Type B pancreatic cell (in vitro differentiated cells): ENCODE measurements at regions not wholly inside any gene's neighbourhood (a gene's known extent, or its start where the extent isn't known, plus 50 kb on each side); places are given as distances from the start of the nearest gene placed in this dataset.
"Not testable (repeated sequence)": the region's sequence is repeated elsewhere in the genome, so short reads cannot be mapped to it uniquely, and the experiment has no call there.

ENCODE experiments used
- DNase-seq: peaks from one replicate; pipeline ENCODE4 v3.0.0; 2021; ENCODE audit warnings: mixed read lengths; ENCODE audit not compliant: unreplicated experiment; ENCODE audit errors: extremely low spot score
- H3K27ac Mint-ChIP-seq: 2 replicates; pipeline ENCODE4 v1.8.0; 2021; ENCODE audit warnings: mild to moderate bottlenecking, mixed read lengths
- H3K27me3 Mint-ChIP-seq: 2 replicates; pipeline ENCODE4 v1.8.0; 2021; ENCODE audit warnings: mixed read lengths
- H3K36me3 Mint-ChIP-seq: 2 replicates; pipeline ENCODE4 v1.8.0; 2021; ENCODE audit warnings: mixed read lengths
- H3K4me1 Mint-ChIP-seq: one replicate; pipeline ENCODE4 v1.8.0; 2021; ENCODE audit warnings: mixed read lengths; ENCODE audit not compliant: unreplicated experiment
- H3K4me3 Mint-ChIP-seq: 2 replicates; pipeline ENCODE4 v1.8.0; 2021; ENCODE audit warnings: mild to moderate bottlenecking, mixed read lengths
- H3K9me3 Mint-ChIP-seq: 2 replicates; pipeline ENCODE4 v1.8.0; 2021; ENCODE audit warnings: mixed read lengths
- TF ChIP-seq, protein P1 (sequence below): fragments of 200-600 bp; sonication (generic); conservative IDR thresholded peaks from 2 replicates; pipeline ENCODE4 v1.5.0; 2021; ENCODE audit warnings: antibody characterized with exemption, mild to moderate bottlenecking

DNA sequence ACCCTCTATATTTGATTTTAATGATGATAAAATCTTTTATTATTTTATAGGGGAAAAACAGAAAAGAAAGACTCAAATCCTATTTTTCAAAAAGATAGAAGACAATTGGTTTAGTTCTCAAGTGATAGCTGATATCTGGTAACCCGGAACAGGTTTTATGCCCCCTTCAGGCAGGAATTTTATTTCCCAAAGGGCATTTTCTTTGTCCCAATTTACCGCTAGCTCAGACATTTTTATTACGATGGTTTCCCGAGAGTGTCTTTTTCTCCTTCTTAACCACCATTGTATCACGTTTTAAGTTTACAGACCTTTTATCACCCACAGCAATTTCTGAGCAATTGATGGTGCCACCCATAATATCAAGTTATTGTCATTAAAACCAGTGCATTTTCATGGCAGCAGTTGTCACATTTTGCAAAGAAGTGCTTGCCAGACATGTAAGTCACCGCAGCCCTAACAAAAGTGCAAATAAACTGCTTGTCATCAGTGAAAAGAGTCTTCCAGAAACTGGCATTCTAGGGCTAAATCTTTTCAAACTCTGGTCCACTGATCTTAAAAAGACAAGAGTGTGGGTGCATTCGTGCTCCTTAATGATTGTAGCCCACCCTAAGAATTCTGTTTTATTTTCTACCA lies 204.8 kb upstream of the VCX start:
- peaks cover 8% of the 10 kb centered on the region for H3K9me3 Mint-ChIP-seq
- TF ChIP-seq, protein P1, sequence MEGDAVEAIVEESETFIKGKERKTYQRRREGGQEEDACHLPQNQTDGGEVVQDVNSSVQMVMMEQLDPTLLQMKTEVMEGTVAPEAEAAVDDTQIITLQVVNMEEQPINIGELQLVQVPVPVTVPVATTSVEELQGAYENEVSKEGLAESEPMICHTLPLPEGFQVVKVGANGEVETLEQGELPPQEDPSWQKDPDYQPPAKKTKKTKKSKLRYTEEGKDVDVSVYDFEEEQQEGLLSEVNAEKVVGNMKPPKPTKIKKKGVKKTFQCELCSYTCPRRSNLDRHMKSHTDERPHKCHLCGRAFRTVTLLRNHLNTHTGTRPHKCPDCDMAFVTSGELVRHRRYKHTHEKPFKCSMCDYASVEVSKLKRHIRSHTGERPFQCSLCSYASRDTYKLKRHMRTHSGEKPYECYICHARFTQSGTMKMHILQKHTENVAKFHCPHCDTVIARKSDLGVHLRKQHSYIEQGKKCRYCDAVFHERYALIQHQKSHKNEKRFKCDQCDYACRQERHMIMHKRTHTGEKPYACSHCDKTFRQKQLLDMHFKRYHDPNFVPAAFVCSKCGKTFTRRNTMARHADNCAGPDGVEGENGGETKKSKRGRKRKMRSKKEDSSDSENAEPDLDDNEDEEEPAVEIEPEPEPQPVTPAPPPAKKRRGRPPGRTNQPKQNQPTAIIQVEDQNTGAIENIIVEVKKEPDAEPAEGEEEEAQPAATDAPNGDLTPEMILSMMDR: peak; percentile 58
- no peak overlapping the region for H3K27ac Mint-ChIP-seq
- no peaks in the 10 kb centered on the region for H3K4me1 Mint-ChIP-seq
- no peak for DNase-seq
- no peaks in the 10 kb centered on the region for H3K27me3 Mint-ChIP-seq
- H3K36me3 Mint-ChIP-seq: no peaks in the 10 kb centered on the region
- H3K4me3 Mint-ChIP-seq: no peak overlapping the region

DNA sequence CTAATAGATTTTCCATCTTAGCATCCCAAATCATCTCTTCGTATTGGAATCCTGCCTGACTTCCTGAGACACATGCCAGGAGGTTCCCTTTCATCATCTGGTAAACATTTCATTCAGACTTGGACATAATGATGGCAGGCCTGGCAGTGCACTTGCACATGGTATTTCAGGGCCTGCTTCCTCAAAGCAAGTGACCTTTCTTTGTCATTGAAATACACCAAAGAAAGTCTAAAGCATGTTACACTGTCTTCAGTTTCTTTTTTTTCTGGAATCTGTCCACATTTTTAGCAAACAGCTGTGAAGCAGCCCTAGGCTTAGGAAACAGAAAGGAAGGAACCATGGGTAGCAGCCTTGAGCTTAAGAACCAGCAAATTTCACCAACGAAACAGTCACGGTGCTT lies 205.9 kb upstream of the VCX start:
- Mint-ChIP-seq H3K36me3 (no peaks in the 10 kb centered on the region), H3K27me3 (no peaks in the 10 kb centered on the region), H3K4me3 (no peak overlapping the region), H3K9me3 (peaks cover 16% of the 10 kb centered on the region), H3K4me1 (no peaks in the 10 kb centered on the region), H3K27ac (no peak overlapping the region)
- TF ChIP-seq, protein P1: no peak
- DNase-seq: no peak

DNA sequence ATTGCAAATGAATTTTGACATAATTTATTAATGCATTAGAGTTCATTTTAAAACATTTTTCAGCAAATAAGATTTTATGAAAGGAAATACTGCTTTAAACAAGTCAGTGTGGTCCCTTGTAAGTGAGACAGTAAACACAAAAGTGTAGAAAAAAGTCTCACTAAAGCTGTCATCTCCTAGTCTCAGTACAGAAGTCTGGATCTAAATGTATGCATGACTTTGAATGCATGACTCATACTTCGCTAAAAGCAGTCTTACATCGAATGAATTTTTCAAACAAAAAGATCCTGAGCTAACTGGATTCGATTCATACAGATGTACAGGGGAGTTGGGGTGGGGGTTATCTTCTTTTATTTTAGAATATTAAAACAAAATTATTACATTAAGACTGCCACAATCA lies 207.4 kb upstream of the VCX start:
- no peak for DNase-seq
- H3K27ac Mint-ChIP-seq: no peak overlapping the region

DNA sequence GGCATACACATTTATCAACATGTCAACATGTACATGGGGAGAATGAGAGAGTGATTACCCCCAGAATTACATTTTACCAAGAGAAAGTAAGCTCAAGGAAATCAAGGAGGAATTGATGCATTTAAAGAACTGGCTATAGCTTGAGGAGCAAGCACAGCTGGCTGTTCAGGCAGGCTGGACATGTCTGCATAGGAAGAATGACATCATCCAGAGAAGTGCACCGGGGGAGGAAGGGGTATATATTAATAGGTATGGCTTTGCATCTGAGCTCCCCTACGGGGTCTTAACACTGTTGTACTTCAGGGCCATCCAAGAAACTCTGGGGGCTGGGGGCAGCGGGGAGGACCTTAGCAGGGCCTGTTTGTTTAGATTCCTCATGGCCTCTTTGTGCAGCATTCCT lies 222.4 kb upstream of the VCX start:
- Mint-ChIP-seq H3K36me3 (no peaks in the 10 kb centered on the region), H3K27ac (no peak overlapping the region), H3K9me3 (no peaks in the 10 kb centered on the region), H3K4me1 (no peaks in the 10 kb centered on the region), H3K4me3 (no peak overlapping the region), H3K27me3 (peaks cover 17% of the 10 kb centered on the region)
- no peak for DNase-seq
- TF ChIP-seq, protein P1: no peak

More for the DNA sequence above, 207.4 kb upstream of the VCX start:
- H3K36me3 Mint-ChIP-seq: no peaks in the 10 kb centered on the region
- no peaks in the 10 kb centered on the region for H3K27me3 Mint-ChIP-seq
- H3K4me1 Mint-ChIP-seq: no peaks in the 10 kb centered on the region
- H3K4me3 Mint-ChIP-seq: no peak overlapping the region
- TF ChIP-seq, protein P1: no peak
- peaks cover 16% of the 10 kb centered on the region for H3K9me3 Mint-ChIP-seq

DNA sequence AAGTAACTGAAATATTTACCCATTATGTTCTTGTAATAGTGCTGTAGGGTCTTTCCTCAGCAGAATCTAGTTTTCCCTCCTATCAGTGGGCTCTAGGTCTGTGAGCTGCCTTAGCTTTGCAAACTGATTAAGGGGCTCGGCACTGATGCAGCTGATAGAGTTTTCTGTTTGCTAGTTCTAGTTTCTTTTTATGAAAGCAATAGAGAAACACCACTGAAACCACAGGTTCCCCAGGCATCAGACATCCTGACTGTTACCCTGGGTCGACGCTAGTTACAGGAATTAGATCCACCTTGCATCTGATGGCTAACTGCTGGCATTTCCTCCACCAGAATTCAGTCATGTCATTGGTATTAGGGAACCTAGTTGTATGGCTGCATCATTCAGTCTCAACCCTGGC lies 225.0 kb upstream of the VCX start:
- Mint-ChIP-seq H3K27ac (no peak overlapping the region), H3K9me3 (no peaks in the 10 kb centered on the region), H3K27me3 (peaks cover 8% of the 10 kb centered on the region), H3K4me1 (no peaks in the 10 kb centered on the region), H3K4me3 (no peak overlapping the region), H3K36me3 (no peaks in the 10 kb centered on the region)
- no peak for DNase-seq
- TF ChIP-seq, protein P1: no peak

DNA sequence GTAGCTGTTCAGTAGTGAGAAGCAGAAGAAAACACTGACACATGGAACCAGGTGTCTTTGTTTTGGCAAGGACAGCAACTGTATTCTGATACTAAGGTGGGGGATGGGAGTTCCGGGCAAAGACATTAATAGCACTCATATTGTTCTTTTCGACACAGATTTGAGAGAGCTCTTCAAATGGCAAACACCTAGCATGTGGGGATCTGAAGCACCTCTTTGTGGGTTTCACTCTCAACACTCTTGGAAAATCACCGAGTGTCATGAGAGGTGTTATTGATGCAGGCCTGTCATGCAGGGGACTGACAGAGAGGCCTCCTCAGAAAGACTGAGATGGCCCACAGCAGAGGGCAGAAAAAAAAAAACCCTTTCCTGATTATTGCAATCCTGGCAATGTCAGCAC lies 228.4 kb upstream of the VCX start:
- no peaks in the 10 kb centered on the region for H3K9me3 Mint-ChIP-seq
- H3K27ac Mint-ChIP-seq: no peak overlapping the region
- no peak overlapping the region for H3K4me3 Mint-ChIP-seq
- H3K27me3 Mint-ChIP-seq: no peaks in the 10 kb centered on the region
- TF ChIP-seq, protein P1: no peak
- DNase-seq: no peak
- no peaks in the 10 kb centered on the region for H3K4me1 Mint-ChIP-seq
- H3K36me3 Mint-ChIP-seq: no peaks in the 10 kb centered on the region

DNA sequence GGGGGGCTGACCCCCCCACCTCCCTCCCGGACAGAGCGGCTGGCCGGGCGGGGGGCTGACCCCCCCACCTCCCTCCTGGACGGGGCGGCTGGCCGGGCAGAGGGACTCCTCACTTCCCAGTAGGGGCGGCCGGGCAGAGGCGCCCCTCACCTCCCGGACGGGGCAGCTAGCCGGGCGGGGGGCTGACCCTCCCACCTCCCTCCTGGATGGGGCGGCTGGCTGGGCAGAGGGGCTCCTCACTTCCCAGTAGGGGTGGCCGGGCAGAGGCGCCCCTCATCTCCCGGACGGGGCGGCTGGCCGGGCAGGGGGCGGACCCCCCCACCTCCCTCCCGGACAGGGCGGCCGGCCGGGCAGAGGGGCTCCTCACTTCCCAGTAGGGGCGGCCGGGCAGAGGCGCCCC lies 234.3 kb upstream of the VCX start:
- not testable (repeated sequence) for DNase-seq, H3K4me1 Mint-ChIP-seq, H3K9me3 Mint-ChIP-seq, H3K36me3 Mint-ChIP-seq, H3K4me3 Mint-ChIP-seq, H3K27ac Mint-ChIP-seq, H3K27me3 Mint-ChIP-seq
